Keratinocyte (primary cell): ENCODE measurements at regions not wholly inside any gene's neighbourhood (a gene's known extent, or its start where the extent isn't known, plus 50 kb on each side); places are given as distances from the start of the nearest gene placed in this dataset.

Experiments
- DNase-seq: peaks from one replicate; pipeline ENCODE4 v3.0.0-alpha.2; 2011; ENCODE audit warnings: low read depth, missing footprints, low spot score
- FAIRE-seq: peaks from 2 replicates; lab custom pipeline; 2011; peaks lifted over from hg19 to GRCh38; lab: Jason Lieb, UNC
- H2AFZ ChIP-seq: 2 replicates; pipeline ENCODE4 v1.6.0; 2012; ENCODE audit warnings: low read length, control low read depth, inconsistent platforms; ENCODE audit not compliant: control insufficient read depth
- H3K27ac ChIP-seq: 2 replicates; pipeline ENCODE4 v1.5.1; 2011; ENCODE audit warnings: low read length; ENCODE audit not compliant: control insufficient read depth, insufficient read depth
- H3K27me3 ChIP-seq: 3 replicates; pipeline ENCODE4 v1.6.0; 2011; ENCODE audit warnings: low read length; ENCODE audit not compliant: control insufficient read depth, insufficient read depth; ENCODE audit errors: extremely low read depth
- H3K36me3 ChIP-seq, 2 experiments: 2 replicates in 1 of 2; 3 replicates in 1 of 2; pipeline ENCODE4 v1.5.1; 2011; ENCODE audit warnings: low read length in 2 of 2, mild to moderate bottlenecking in 1 of 2; ENCODE audit not compliant: control insufficient read depth in 2 of 2, insufficient read depth in 2 of 2; ENCODE audit errors: extremely low read depth in 1 of 2
- H3K4me1 ChIP-seq: 3 replicates; pipeline ENCODE4 v1.5.1; 2011; ENCODE audit warnings: low read length; ENCODE audit not compliant: control insufficient read depth, insufficient read depth; ENCODE audit errors: extremely low read depth
- H3K4me2 ChIP-seq: 3 replicates; pipeline ENCODE4 v1.6.0; 2011; ENCODE audit warnings: low read depth, low read length; ENCODE audit not compliant: control insufficient read depth, insufficient read depth; ENCODE audit errors: extremely low read depth
- H3K4me3 ChIP-seq, 3 experiments: fragments of 200-600 bp in 1 of 3; sonication (generic) in 1 of 3; 2 replicates in 2 of 3; 3 replicates in 1 of 3; pipeline ENCODE4 v1.5.1; 2011 to 2016; ENCODE audit warnings: low read length in 3 of 3, mild to moderate bottlenecking in 3 of 3, control low read depth in 2 of 3, inconsistent platforms in 1 of 3, low read depth in 1 of 3, mixed read lengths in 1 of 3, mixed run types in 1 of 3, moderate library complexity in 1 of 3; ENCODE audit not compliant: control insufficient read depth in 2 of 3, insufficient read depth in 2 of 3; ENCODE audit errors: extremely low read depth in 1 of 3
- H3K79me2 ChIP-seq: 2 replicates; pipeline ENCODE4 v1.6.0; 2012; ENCODE audit warnings: low read length; ENCODE audit not compliant: control insufficient read depth, insufficient read depth
- H3K9ac ChIP-seq: 3 replicates; pipeline ENCODE4 v1.6.0; 2011; ENCODE audit warnings: low read length; ENCODE audit not compliant: control insufficient read depth, insufficient read depth; ENCODE audit errors: extremely low read depth
- H3K9me1 ChIP-seq: 3 replicates; pipeline ENCODE4 v1.6.0; 2011; ENCODE audit warnings: low read length; ENCODE audit not compliant: control insufficient read depth, insufficient read depth; ENCODE audit errors: extremely low read depth
- H3K9me3 ChIP-seq: 2 replicates; pipeline ENCODE4 v1.5.1; 2012; ENCODE audit warnings: low read depth, low read length; ENCODE audit not compliant: control insufficient read depth
- H4K20me1 ChIP-seq: 3 replicates; pipeline ENCODE4 v1.6.0; 2011; ENCODE audit warnings: low read length; ENCODE audit not compliant: control insufficient read depth, insufficient read depth; ENCODE audit errors: extremely low read depth
- CTCF ChIP-seq, 3 experiments: IDR thresholded peaks in 1 of 3; conservative IDR thresholded peaks in 1 of 3; optimal IDR thresholded peaks in 1 of 3; 2 replicates in 2 of 3; 3 replicates in 1 of 3; pipeline versions ENCODE3 to v1.5.1; 2011; ENCODE audit warnings: low read length in 3 of 3, mild to moderate bottlenecking in 3 of 3, moderate library complexity in 2 of 3, control low read depth in 1 of 3, inconsistent platforms in 1 of 3; ENCODE audit not compliant: insufficient read depth in 2 of 3; ENCODE audit errors: extremely low read depth in 1 of 3
- EZH2 ChIP-seq: IDR thresholded peaks from one replicate; pipeline ENCODE4 v1.6.1; 2012; ENCODE audit warnings: inconsistent platforms, mild to moderate bottlenecking, low read length, moderate library complexity
- dilution Hi-C: fragments of 300-500 bp; cut with MboI; formaldehyde crosslinking; loops from one replicate; pipeline ENCODE4 v1.7.0; 2020; ENCODE audit warnings: low sequenced_read_pairs; ENCODE audit not compliant: extremely low pct_ligation_motif_present

- TF ChIP-seq EZH2: no peak
- TF ChIP-seq CTCF (optimal IDR thresholded peaks at IDR 0.05 in 1 of 3, IDR thresholded peaks at IDR 0.05 in 1 of 3, conservative IDR thresholded peaks at IDR 0.05 in 1 of 3; ENCODE audit: extremely low read depth in 1 of 3, insufficient read depth in 2 of 3, low read length in 3 of 3): no peak
- no peaks in the 10 kb centered on the region for H3K27me3 ChIP-seq
These were observed 126.3 kb downstream of the C11orf91 start for GRCh38 chr11:33574331-33574730.

GRCh38 chr11:33569333-33569732, 131.3 kb downstream of the C11orf91 start:
- TF ChIP-seq CTCF (optimal IDR thresholded peaks at IDR 0.05 in 1 of 3, IDR thresholded peaks at IDR 0.05 in 1 of 3, conservative IDR thresholded peaks at IDR 0.05 in 1 of 3; ENCODE audit: extremely low read depth in 1 of 3, insufficient read depth in 2 of 3, low read length in 3 of 3): no peak
- Histone ChIP-seq H2AFZ (no peak overlapping the region), H3K27me3 (no peaks in the 10 kb centered on the region), H3K9me1 (no peaks in the 10 kb centered on the region), H4K20me1 (no peaks in the 10 kb centered on the region), H3K4me1 (no peaks in the 10 kb centered on the region), H3K79me2 (no peaks in the 10 kb centered on the region), H3K4me2 (no peak overlapping the region), H3K9ac (no peak overlapping the region), H3K4me3 (no peak overlapping the region), H3K27ac (no peak overlapping the region), H3K9me3 (no peaks in the 10 kb centered on the region), H3K36me3 (no peaks in the 10 kb centered on the region)
- FAIRE-seq (no peak), DNase-seq (no peak)
- dilution Hi-C loops: no loop called here

More at GRCh38 chr11:33574331-33574730, 126.3 kb downstream of the C11orf91 start:
- no peak overlapping the region for H3K4me2 ChIP-seq
- DNase-seq (no peak), FAIRE-seq (no peak)
- H2AFZ ChIP-seq: no peak overlapping the region
- H3K9ac ChIP-seq: no peak overlapping the region
- H3K79me2 ChIP-seq: no peaks in the 10 kb centered on the region
- no peaks in the 10 kb centered on the region for H3K9me3 ChIP-seq
- no peaks in the 10 kb centered on the region for H4K20me1 ChIP-seq
- no peak overlapping the region for H3K27ac ChIP-seq
- H3K4me3 ChIP-seq: no peak overlapping the region
- no peaks in the 10 kb centered on the region for H3K4me1 ChIP-seq
- dilution Hi-C loops: no loop called here
- H3K36me3 ChIP-seq: no peaks in the 10 kb centered on the region
- H3K9me1 ChIP-seq: no peaks in the 10 kb centered on the region
